ENCODE measurements at regions not wholly inside any gene's neighbourhood (a gene's known extent, or its start where the extent isn't known, plus 50 kb on each side); places are given as distances from the start of the nearest gene placed in this dataset.
"Not testable (repeated sequence)": the region's sequence is repeated elsewhere in the genome, so short reads cannot be mapped to it uniquely, and the experiment has no call there.

DNA sequence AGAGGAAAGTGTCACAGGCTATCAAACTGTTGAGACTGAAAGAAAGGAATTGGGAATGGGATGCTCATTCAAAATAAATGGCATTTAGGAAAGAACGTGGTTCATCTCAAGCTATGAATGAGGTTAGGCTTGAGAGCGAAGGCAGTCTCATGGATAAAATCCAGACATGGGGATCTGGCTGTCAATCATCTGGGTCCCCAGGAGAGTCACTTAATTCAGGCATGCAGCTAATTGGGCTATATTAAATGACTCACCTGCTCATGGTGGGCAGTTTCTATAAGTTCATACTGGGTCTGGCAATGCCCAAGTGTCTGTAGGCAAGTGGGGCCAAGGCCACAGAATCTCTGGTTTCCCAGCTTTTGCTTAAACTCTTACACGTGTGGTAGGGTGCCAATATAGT, 286.5 kb upstream of the SEMA6A start:
- no peak for DNase-seq

GRCh38 chr5:116859666-116860320, 285.2 kb upstream of the SEMA6A start:
- DNase-seq = no peak

DNA sequence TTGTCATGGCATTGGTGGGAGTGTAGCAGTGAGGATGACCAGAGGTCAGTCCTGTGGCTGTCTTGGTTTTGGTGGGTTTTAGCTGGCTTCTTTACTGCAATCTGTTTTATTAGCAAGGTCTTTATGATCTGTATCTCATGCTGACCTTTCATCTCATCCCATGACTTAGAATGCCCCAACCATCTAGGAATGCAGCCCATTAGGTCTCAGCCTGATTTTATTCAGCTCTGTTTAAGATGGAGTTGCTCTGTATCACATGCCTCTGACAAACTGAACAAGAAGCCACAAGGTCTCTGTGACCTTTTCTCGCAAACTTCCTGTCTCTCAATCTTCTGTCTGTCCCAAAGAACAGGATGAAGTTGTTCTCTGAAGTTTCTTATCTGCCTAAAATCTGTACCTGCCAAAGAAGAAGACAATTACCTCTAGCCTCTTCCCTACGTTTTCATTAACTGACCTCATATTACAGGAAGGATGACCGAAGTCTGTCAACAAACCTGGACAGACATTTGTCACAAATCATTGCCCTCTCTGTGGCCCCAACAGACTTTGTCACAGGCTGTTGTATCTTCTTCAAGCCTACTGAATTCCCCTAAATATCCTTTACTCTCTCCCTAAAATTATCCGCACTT, 284.2 kb upstream of the SEMA6A start:
- no peak for DNase-seq

GRCh38 chr5:116858020-116858419, 283.4 kb upstream of the SEMA6A start:
- not testable (repeated sequence) for DNase-seq

GRCh38 chr5:116856271-116856670, 281.6 kb upstream of the SEMA6A start:
- no peak for DNase-seq

DNA sequence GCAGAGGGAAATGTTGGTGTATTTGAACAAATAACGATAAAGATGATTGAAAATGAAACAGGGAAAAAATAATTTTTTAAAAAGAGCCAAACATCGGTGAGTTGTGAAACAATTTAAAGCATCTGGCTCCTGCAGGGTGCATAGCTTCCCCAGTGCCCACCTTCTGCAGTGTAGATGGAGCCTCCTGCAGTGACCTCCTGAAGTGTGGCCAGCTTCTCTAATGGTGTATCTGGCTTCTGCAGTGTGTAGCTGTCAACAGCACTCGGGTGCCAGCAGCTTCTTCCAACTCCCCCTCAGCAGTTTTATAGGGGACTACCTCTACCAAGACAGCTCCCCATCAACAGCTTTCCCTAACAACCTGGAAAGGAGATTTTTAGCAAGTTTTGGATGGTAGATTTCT, 279.4 kb upstream of the SEMA6A start:
- no peak for DNase-seq

- no peak for DNase-seq
Measured at GRCh38 chr5:116848954-116849581, 274.4 kb upstream of the SEMA6A start.

DNA sequence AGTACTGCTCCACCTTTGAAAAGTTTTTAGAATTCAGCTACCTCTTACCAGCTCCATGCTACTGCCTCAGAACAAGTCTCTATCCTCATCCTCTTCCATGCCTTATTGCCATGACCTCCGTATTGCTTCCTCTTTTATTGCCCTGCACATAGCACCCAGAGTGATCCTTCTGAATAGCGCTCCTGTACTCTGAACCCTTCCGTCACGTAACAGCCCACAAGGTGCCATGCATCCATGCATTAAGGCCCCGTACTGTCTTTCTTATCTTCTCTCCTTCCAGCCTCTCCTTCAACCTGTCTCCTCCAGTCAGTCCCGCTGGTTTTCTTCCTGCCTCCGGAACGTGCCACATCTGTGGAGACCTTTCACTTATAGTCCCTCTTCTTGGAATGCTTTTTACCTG, 273.3 kb upstream of the SEMA6A start:
- DNase-seq = no peak

GRCh38 chr5:116844015-116844414, 269.4 kb upstream of the SEMA6A start:
- no peak for DNase-seq

DNA sequence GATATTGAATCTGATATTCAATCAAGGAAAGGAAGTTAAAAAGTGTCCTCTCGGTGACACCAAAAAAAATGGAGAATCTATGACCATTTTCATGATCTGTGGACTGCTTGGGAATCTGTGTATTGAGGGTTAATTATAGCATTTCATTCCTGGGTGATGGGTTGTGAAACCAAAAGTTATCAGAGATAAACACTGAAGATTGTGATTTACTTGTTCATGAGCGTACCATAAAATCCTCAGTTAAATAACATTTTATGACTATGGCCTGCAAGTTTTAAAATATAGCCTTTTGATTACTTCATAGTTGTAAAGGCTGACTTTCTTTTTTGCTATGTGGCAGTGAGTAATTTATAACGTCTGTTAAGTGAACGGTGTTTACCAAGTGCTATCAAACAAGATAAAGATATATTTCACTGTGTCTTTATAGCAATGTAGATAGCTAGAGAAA, 267.9 kb upstream of the SEMA6A start:
- no peak for DNase-seq

DNA sequence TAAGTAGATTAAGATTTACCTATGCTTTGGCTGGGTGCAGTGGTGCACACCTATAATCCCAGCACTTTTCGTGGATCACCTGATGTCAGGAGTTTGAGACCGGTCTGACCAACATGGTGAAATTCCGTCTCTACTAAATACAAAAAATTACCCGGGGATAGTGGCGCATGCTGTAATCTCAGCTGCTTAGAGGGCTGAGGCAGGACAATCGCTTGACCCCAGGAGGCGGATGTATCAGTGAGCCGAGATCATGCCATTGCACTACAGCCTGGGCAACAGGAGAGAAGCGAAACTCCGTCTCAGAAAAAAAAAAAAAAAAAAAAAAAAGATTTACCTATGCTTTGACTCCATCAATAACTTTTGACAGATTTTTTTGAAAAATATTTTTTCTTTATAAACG, 267.1 kb upstream of the SEMA6A start:
- no peak for DNase-seq

DNA sequence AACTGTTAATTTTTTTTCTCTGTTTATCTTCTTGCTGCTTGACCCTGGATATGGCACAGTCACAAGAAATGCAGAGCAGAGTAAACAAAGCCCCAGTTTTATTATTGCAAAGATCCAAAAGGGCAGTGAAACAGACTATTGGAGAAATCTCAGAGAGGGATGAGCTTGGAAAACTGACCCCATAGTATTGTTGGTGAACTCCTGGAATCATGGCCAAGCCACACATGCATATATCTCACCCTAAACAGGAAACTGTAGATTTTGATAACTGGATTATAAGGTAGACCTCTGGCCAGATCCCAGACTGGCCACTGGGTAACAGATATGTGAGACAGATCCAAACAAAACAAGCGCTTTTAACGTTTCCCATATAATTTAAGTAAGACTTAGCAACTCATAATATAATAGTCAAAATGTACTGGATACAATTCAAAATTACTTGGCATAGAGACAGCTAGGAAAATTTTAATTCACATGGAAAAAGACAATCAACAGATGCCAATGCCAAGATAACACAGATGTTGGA, 263.5 kb upstream of the SEMA6A start:
- DNase-seq = no peak

DNA sequence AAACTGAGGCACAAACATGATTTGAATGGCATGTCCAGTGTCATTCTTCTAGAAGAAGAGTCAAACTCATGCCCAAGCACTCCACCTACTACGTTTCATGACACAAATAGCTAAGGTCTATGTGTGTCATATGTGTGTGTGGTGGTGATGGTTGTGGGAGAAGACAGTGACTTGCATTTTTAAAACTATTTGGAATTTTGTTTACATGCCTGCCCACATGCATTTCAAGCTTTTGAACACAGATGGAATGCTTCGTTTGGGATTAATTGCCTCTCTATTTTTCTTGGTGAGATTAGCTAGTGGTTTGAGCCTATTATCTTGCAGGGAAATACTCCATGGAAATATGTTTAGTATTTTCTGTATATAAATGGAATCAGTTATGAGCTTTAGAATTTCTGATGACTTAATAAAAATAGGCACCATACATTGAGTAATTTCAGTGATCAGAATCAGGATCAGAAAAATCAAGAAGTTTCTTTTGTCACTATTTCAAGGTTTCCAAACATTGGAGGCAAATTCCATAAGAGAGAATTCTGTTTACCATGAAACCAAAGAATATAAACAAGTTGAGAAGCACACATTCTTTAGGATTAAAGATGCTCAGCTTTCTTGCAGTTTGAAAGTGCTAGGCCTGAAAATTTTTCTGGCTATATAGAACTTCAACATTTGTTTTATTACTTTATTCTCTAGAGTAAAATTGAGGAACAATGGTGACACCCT, 260.3 kb upstream of the SEMA6A start:
- DNase-seq = no peak

- DNase-seq = no peak
Measured at GRCh38 chr5:116830079-116830478, 255.5 kb upstream of the SEMA6A start.

- DNase-seq = no peak
Measured at GRCh38 chr5:116827078-116827477, 252.5 kb upstream of the SEMA6A start.

- no peak for DNase-seq
Measured at GRCh38 chr5:116825486-116825885, 250.9 kb upstream of the SEMA6A start.

DNA sequence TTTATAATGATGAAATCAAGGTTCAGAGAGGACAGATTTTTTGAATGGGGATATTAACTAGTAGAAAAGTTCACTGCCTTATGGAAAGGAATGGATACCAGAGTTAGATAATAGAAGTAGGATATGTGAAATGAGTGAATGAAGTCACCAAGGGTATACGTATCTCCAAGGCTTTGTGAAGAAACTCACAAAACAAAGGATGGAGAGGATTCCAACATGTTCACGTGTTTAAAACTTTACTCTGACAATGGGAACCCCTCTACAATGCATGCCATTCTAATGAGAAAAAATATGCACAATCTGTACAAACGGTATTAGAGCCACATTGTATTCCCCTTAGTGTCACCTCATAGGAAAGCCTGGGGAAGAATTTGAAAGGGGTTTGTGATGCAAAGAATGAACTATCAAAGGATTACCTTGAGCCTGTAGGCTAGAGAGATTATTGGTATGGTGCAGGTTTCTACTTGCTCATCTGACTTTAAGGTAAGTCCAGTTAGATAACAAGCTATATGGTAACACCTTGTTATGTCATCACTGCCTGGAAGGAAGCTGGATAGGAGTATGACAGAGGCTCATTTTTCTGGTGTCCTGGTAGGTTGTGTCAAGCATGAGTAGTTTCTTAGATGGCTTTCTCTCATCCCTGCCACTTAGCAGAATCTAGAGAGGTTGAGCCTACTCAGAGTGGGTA, 250.3 kb upstream of the SEMA6A start:
- DNase-seq = no peak

DNA sequence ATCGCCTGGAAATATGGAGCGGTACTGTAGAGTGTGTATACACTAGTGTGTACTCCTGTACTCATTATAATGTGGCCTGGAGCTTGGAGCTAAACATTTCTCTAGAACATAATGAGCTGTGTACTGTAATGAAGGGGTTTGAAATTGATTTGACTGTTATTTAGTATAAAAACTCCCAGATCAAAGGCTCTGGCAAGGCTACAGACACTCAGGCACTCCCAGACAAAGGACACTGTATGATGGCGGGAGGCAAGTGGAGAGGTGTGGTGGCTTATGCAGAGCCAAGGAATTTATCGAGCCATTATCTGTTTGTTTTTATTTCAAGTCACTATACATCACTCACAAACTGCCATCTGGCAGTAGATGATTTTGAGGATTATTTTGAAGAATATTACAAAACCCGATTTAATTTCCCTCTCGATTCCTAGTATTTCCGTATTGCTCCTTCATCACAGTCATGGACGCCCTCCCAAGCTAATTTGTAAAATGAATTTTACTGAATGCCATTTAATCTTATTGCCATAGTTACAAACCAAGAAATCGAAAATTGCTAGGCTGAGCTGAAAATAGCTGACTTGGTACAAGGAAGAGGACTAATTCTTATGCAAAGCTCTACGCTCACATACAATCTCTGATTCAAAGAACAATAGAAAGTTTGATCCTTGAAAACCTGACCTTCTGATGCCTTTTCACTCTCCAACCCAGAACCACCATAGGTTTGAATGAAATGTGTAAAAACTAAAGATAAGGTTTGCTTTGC, 240.2 kb upstream of the SEMA6A start:
- DNase-seq = no peak

GRCh38 chr5:116813906-116814305, 239.3 kb upstream of the SEMA6A start:
- DNase-seq = no peak

DNA sequence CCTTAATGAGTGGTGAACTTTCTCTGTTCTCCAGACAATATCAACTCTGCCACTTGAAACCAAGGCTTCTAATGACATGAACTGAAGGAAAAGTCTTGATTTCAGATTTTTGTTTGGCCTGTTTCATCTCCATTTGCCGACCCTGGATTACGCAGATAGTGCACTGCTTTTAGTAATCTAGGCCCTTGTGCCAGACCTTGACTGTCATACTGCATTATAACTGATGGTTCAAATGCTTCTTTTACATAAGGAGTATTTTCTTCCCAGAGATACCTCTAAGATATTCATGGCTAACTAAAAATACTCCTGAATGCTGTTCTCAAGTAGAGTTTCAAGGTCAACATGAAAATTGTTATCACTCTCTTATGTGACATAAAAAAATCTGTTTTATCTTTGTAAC, 238.7 kb upstream of the SEMA6A start:
- no peak for DNase-seq

- no peak for DNase-seq
Measured at GRCh38 chr5:116810951-116811350, 236.3 kb upstream of the SEMA6A start.

- no peak for DNase-seq
Measured at GRCh38 chr5:116806836-116807235, 232.2 kb upstream of the SEMA6A start.
